ENCODE measurements at regions not wholly inside any gene's neighbourhood (a gene's known extent, or its start where the extent isn't known, plus 50 kb on each side); places are given as distances from the start of the nearest gene placed in this dataset.

DNA sequence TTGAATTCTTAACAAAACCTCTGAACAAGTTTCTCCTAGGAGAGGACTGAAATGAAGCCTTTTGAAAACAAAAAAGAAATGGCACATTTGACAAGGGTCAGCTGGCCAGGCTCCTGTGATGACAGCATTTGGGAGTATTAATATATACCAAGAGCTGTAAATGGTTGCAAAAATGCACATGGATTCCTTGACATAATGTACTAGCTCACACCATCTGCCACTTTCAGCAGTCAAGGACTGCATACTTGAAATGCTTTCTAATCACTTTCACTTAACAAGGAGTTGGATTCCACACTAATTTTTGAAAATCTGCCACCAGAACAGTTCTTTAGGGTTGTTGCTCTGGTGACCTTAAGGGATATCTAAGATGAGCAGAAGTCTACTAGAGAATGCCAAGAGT lies 236.7 kb upstream of the TOX3 start:
- H2AFZ ChIP-seq (ENCODE audit: low read length), result no peak overlapping the region
- no peaks in the 10 kb centered on the region for H3K4me1 ChIP-seq (ENCODE audit: insufficient read depth, low read length)
- H3K4me3 ChIP-seq (replicated peaks in 1 of 3; ENCODE audit: insufficient read depth in 1 of 3, low read depth in 2 of 3, low read length in 3 of 3), result no peak overlapping the region
- in situ Hi-C loops (cut with HindIII; ENCODE audit: extremely low pct_ligation_motif_present, low pct_unique_long_range_greater_than_20kb) (no loop called here), intact Hi-C loops (cut with micrococcal nuclease; ENCODE audit: unreplicated experiment) (no loop called here)
- FAIRE-seq, result no peak
- H4K20me1 ChIP-seq (ENCODE audit: insufficient read depth, low read length), result no peaks in the 10 kb centered on the region
- no peaks in the 10 kb centered on the region for H3K79me2 ChIP-seq (ENCODE audit: insufficient read depth, low read length)
- H3K27ac ChIP-seq (ENCODE audit: extremely low read length, insufficient read depth, low read length), result no peak overlapping the region
- DNase-seq (ENCODE audit: low spot score), result no peak
- H3K9me3 ChIP-seq (ENCODE audit: low read length), result no peaks in the 10 kb centered on the region
- no peak overlapping the region for H3K4me2 ChIP-seq (ENCODE audit: low read depth, low read length)
- no peak for ATAC-seq
- no TSS peak for BruUV-seq (replicated peaks)
- POLR2A ChIA-PET, result no interaction called here
- H3K27me3 ChIP-seq (ENCODE audit: control insufficient read depth in 1 of 2, insufficient read depth in 2 of 2, low read length in 2 of 2), result no peaks in the 10 kb centered on the region
- H3K9ac ChIP-seq (ENCODE audit: insufficient read depth, low read depth, low read length), result no peak overlapping the region
- CTCF ChIA-PET (ENCODE audit: low intra/inter-chr PET ratio, low total read pairs), result no interaction called here
- H3K36me3 ChIP-seq (replicated peaks in 1 of 2; ENCODE audit: control insufficient read depth in 1 of 2, insufficient read depth in 2 of 2, low read length in 2 of 2), result no peaks in the 10 kb centered on the region
- TF ChIP-seq CBX1 (IDR thresholded peaks at IDR 0.05; ENCODE audit: low read depth), result no peak
- no peak for TF ChIP-seq ZNF317 (CRISPR knock-in tag; IDR thresholded peaks at IDR 0.05)
- no peak for TF ChIP-seq SSRP1 (CRISPR knock-in tag; IDR thresholded peaks at IDR 0.05)
- TF ChIP-seq, protein P1, sequence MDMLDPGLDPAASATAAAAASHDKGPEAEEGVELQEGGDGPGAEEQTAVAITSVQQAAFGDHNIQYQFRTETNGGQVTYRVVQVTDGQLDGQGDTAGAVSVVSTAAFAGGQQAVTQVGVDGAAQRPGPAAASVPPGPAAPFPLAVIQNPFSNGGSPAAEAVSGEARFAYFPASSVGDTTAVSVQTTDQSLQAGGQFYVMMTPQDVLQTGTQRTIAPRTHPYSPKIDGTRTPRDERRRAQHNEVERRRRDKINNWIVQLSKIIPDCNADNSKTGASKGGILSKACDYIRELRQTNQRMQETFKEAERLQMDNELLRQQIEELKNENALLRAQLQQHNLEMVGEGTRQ (IDR thresholded peaks at IDR 0.05; ENCODE audit: low read depth, low read length), result no peak
- TF ChIP-seq, protein P1 (CRISPR knock-in tag; IDR thresholded peaks at IDR 0.05; ENCODE audit: borderline replicate concordance), result no peak
- TF ChIP-seq U2AF1 (optimal IDR thresholded peaks at IDR 0.05; ENCODE audit: low read depth, low read length), result no peak
- no peak for TF ChIP-seq ELF4 (CRISPR knock-in tag; IDR thresholded peaks at IDR 0.05; ENCODE audit: borderline replicate concordance)
- no peak for TF ChIP-seq SIN3A (IDR thresholded peaks at IDR 0.05; ENCODE audit: borderline replicate concordance, low read depth, low read length)
- TF ChIP-seq, protein P2, sequence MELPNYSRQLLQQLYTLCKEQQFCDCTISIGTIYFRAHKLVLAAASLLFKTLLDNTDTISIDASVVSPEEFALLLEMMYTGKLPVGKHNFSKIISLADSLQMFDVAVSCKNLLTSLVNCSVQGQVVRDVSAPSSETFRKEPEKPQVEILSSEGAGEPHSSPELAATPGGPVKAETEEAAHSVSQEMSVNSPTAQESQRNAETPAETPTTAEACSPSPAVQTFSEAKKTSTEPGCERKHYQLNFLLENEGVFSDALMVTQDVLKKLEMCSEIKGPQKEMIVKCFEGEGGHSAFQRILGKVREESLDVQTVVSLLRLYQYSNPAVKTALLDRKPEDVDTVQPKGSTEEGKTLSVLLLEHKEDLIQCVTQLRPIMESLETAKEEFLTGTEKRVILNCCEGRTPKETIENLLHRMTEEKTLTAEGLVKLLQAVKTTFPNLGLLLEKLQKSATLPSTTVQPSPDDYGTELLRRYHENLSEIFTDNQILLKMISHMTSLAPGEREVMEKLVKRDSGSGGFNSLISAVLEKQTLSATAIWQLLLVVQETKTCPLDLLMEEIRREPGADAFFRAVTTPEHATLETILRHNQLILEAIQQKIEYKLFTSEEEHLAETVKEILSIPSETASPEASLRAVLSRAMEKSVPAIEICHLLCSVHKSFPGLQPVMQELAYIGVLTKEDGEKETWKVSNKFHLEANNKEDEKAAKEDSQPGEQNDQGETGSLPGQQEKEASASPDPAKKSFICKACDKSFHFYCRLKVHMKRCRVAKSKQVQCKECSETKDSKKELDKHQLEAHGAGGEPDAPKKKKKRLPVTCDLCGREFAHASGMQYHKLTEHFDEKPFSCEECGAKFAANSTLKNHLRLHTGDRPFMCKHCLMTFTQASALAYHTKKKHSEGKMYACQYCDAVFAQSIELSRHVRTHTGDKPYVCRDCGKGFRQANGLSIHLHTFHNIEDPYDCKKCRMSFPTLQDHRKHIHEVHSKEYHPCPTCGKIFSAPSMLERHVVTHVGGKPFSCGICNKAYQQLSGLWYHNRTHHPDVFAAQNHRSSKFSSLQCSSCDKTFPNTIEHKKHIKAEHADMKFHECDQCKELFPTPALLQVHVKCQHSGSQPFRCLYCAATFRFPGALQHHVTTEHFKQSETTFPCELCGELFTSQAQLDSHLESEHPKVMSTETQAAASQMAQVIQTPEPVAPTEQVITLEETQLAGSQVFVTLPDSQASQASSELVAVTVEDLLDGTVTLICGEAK (IDR thresholded peaks at IDR 0.05), result no peak
- TF ChIP-seq, protein P2 (CRISPR knock-in tag; IDR thresholded peaks at IDR 0.05), result no peak
- TF ChIP-seq HNRNPL (IDR thresholded peaks at IDR 0.05; ENCODE audit: low read depth, low read length), result no peak
- no peak for TF ChIP-seq CENPX (CRISPR knock-in tag; IDR thresholded peaks at IDR 0.05)
- no peak for TF ChIP-seq TEAD2 (CRISPR knock-in tag; IDR thresholded peaks at IDR 0.05)
- TF ChIP-seq ZNF160 (CRISPR knock-in tag; IDR thresholded peaks at IDR 0.05), result no peak
- TF ChIP-seq, protein P3, sequence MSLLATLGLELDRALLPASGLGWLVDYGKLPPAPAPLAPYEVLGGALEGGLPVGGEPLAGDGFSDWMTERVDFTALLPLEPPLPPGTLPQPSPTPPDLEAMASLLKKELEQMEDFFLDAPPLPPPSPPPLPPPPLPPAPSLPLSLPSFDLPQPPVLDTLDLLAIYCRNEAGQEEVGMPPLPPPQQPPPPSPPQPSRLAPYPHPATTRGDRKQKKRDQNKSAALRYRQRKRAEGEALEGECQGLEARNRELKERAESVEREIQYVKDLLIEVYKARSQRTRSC (CRISPR knock-in tag; IDR thresholded peaks at IDR 0.05; ENCODE audit: low read depth), result no peak
- TF ChIP-seq IKZF4 (CRISPR knock-in tag; IDR thresholded peaks at IDR 0.05; ENCODE audit: borderline replicate concordance, low read depth, not compliant biosample characterization), result no peak
